22Rv1 (cell line): ENCODE measurements at regions not wholly inside any gene's neighbourhood (a gene's known extent, or its start where the extent isn't known, plus 50 kb on each side); places are given as distances from the start of the nearest gene placed in this dataset.

Source experiments
- ZFX ChIP-seq: fragments of 450-650 bp; IDR thresholded peaks from 2 replicates; pipeline ENCODE4 v1.6.1; 2017; ENCODE audit warnings: antibody characterized with exemption, borderline replicate concordance
- TF ChIP-seq, protein P1 (sequence below): fragments of 450-650 bp; IDR thresholded peaks from 2 replicates; pipeline ENCODE4 v1.5.1; 2017; ENCODE audit warnings: mild to moderate bottlenecking

DNA sequence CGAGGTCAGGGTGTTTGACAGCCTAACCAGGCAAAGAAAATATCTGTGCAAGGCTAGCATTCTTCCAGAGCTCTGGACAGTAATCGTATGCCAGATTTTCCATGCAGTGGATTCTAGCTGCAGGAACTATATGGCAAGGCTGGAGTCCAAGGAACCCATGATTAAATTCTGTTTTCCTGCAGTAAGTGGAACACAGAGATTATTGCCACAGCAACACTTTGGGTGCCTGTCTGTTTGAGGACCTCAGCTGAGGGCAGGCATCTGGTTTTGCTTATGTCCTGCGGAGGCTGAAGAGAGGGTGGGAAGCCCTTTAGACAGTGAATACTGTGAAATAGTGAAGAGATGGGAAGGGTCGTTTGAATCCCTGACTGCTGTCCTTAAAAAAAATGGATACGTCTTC, 104.4 kb downstream of the DAD1 start:
- TF ChIP-seq, protein P1, sequence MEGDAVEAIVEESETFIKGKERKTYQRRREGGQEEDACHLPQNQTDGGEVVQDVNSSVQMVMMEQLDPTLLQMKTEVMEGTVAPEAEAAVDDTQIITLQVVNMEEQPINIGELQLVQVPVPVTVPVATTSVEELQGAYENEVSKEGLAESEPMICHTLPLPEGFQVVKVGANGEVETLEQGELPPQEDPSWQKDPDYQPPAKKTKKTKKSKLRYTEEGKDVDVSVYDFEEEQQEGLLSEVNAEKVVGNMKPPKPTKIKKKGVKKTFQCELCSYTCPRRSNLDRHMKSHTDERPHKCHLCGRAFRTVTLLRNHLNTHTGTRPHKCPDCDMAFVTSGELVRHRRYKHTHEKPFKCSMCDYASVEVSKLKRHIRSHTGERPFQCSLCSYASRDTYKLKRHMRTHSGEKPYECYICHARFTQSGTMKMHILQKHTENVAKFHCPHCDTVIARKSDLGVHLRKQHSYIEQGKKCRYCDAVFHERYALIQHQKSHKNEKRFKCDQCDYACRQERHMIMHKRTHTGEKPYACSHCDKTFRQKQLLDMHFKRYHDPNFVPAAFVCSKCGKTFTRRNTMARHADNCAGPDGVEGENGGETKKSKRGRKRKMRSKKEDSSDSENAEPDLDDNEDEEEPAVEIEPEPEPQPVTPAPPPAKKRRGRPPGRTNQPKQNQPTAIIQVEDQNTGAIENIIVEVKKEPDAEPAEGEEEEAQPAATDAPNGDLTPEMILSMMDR: no peak
- no peak for TF ChIP-seq ZFX
